ENCODE measurements at regions not wholly inside any gene's neighbourhood (a gene's known extent, or its start where the extent isn't known, plus 50 kb on each side); places are given as distances from the start of the nearest gene placed in this dataset.

DNA sequence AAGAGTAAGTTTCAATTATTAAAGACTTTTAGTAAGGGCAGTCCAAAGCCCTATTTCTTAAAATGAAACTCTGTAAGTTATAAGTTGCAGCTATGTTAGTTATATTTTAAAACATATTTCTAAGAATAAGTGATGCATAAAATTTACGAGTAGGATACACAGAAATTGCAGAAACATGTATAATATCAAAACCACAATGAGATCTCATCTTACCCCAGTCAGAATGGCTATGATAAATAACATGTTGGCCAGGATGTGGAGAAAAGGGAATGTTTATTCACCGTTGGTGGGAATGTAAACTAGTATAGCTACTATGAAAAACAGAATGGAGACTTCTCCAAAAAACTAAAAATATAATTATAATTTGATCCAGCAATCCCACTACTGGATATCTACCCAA lies 201.2 kb downstream of the CBLN2 start:
- no peak for FAIRE-seq

DNA sequence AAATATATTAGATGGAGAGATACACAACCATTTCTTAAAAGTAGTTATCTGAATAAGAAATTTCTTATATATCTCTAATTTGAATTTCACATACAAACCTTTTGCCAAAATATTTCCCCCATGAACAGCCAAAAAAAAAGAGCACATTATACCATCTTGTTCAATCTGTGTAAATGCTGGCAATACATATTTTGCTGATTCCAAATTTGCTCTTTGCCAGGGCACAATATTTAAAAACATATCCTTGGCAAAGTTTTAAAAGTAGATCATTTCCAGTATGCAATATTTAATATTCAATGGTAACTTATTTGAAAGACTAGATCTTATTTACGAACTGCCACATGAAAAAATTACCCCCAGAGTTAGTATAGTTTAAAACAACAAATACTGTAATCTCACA lies 204.2 kb downstream of the CBLN2 start:
- no peak for FAIRE-seq

GRCh38 chr18:72336786-72337185 lies 207.4 kb downstream of the CBLN2 start:
- no peak for FAIRE-seq

DNA sequence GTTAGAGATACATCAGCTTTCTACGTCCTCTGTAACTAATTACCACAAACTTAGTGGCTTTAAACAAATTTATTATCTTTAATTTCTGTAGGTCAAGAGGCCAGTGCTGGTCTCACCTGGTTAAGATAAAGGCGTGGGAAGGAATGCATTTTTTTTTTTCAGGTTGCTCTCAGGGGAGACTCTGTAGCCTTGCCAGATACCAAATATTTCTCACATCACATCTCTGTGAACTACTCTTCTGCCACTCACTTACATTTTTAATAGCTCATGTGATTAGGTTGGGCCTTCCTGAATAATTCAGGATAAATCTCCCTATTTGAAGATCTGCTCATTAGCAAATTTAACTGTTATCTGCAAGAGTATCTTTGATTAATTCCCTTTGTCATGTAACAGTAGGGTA lies 214.6 kb downstream of the CBLN2 start:
- no peak for FAIRE-seq

- no peak for FAIRE-seq
These were observed 218.8 kb downstream of the CBLN2 start for GRCh38 chr18:72325307-72325706.

- no peak for FAIRE-seq
These were observed 219.5 kb downstream of the CBLN2 start for GRCh38 chr18:72324677-72325076.

GRCh38 chr18:72316497-72316896 lies 227.6 kb downstream of the CBLN2 start:
- FAIRE-seq, result no peak

- no peak for FAIRE-seq
These were observed 260.8 kb downstream of the CBLN2 start for GRCh38 chr18:72283148-72283925.

- no peak for FAIRE-seq
These were observed 271.1 kb downstream of the CBLN2 start for GRCh38 chr18:72273025-72273424.

DNA sequence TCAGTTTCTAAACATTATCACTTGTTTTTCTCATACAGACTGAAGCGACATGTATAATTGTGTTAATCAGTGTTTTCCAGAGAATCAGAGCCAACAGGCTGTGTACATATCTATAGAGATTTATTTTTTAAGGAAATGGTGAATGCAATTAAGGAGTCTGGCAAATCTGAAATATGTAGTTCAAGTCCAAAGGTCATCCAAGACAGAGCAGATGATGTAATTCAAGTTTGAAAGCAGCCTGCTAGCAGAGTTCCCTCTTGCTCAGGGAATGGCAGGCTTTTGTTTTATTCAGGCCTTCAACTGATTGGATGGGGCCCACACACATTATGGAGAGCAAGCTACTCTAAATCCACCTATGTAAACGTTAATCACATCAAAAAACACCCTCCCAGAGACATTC lies 282.6 kb downstream of the CBLN2 start:
- no peak for FAIRE-seq

GRCh38 chr18:72246076-72246475 lies 298.1 kb downstream of the CBLN2 start:
- FAIRE-seq, result no peak

DNA sequence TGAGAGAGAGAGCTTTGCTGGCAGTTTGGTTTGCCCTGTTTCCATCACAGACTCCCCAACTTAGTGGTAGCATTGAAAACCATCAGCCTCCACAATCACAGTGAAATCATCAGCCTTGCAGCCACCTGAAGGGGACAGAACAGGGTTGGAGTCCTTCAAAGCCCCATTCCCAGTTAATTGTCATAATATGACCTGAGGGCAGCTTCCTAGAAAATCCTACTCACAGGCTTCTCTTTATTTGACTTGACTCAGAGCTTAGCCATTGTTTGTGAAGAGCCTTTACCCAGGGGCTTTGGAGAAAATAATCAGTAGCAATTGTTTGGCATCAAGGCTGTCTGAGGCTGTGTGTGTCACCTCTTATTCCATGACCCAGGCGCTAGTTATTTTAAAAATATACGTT lies 308.7 kb downstream of the CBLN2 start:
- FAIRE-seq, result no peak

DNA sequence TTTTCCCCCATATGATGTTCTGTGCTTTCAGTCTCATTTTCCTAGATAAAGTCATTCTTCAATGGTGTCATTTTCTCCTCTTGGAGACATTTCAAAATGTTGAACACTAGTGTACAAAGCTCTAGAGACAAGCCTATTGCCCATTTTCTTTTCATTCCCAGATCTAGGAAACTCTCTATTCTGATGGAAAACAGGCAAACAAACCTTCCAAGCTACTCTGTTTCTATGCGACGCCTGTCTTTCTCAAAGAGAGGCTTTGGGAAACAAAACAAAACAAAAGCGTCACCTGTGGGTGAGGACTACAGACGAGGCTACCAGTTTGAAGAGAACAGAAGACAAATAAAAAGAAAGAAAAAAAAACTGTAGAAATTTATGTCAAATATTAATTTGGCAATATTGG lies 311.0 kb downstream of the CBLN2 start:
- no peak for FAIRE-seq

DNA sequence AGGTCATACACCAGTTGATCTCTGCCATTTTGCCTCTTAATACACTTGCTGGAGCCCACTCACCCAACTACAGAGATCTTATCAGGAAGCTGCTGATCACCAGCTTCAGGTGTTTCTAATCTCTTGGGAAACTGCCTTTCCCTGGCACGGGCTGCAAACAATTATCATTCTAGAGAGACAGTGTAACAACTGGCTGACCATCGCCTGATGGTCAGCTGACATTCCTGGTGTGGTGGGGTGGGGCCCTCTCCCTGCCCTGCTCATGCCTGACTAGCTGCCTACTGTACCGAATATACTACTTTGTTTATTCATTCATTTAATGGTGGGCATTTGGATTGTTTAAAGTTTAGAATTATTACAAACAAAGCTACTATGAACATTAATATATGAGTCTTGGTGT lies 311.5 kb downstream of the CBLN2 start:
- FAIRE-seq, result no peak

DNA sequence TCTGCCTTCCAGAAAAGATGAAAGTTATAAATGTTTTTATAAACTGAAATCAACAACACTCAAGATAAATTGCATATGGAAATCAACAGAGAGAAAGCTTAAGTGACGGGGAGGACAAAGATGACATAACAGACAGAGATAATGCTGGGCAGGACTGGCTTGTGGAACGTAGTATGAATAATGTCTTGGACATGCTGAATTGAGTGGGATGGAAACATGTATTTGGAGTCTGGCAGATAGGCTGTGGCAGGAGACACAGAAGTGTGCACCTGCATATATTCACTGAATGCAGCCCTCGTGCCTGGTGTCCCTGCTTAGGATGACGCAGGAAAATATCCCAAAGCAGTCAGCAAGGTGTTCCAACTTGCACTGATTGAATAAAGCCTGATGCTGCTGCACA lies 318.2 kb downstream of the CBLN2 start:
- no peak for FAIRE-seq

DNA sequence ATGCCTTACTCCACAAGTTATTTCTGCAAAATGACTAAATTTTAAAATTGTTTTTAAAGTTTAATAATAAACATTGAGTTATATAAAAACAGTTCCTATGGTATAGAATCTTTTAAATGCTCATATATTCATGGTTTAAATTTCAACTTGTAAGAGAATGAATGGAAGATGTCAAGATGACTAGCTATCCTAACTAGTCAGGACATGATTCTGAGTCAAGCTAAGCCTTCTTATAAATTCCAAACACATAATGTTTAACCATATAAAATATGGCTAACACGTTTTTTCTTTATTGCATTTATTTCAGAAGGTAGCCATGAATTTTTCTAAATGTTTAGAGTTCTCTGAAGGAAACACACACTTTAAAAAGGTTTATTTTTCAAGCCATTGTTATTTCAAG lies 320.4 kb downstream of the CBLN2 start:
- FAIRE-seq, result no peak

- FAIRE-seq, result no peak
These were observed 335.0 kb downstream of the CBLN2 start for GRCh38 chr18:72208920-72209676.

DNA sequence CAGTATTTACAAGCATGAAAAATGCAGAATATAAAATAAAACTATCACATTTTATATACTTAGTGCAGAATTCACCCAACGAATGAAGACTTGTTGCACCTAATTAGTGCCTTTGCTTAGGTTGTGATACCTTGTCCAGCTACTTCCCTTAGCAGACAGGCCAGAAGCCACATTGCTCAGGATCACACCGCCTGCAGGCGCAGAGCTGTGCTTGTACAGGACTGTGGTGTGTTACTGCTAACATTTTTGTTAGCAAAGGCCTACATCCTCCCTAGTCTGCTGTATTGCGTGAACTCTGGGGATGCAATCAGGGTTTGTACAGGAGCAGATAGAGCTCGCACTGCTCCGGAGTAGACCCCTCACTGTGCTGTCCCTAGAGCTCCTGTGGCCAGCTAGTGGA lies 336.9 kb downstream of the CBLN2 start:
- no peak for FAIRE-seq

DNA sequence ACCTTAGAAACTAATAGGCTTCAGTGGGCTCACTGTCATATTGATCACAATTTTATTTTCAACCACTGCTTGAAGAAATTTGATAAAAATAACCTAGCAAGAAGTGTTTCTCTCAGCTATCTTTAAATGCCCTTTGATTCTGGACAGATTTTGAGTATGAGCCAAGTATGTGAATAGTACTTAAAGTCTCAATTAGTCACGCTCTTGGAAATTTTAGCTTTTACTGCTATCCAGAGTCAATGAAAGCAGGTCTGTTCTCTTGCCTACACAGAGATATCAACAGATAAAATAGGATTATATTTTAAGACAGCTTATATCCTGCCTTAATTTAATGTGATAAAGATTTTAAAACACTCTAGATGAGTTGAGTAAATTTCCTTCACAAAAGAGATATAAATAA lies 337.3 kb downstream of the CBLN2 start:
- no peak for FAIRE-seq

DNA sequence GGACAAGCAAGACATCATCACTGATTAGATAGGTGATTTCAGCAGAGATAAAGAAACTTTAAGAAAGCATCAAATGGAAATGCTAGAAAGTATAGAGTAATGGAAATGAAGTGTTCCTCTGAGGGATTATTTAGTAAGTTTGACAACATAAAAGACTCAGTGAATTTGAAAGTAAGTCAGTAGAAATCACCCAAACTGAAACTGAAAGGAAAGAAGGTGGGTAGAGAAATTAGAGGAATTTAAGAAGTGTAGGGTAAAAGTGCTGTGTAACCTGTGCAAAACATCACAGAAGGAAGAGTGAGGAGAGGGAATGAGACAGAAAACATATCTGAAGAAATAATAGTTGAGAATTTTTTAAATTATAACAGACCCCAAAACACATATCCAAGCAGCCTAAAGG lies 343.1 kb downstream of the CBLN2 start:
- no peak for FAIRE-seq

DNA sequence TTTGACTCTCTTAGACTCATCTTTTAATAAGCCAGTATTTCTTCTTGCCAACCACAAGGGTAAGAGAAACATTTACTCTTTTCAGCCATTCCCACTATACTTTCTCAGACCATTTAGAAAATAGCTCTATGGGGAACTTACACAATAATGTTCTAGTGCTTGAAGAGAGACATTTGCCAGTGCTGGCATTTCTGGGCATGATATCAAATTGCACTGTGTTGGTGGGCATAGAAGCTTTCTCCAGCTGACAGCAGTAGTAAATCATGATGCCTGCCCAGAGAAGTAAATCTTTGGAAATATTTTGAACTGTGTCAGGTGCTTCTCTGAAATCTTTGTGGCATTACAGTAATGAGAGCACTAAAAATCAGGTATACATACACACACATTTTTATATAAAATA lies 346.6 kb downstream of the CBLN2 start:
- FAIRE-seq, result no peak

DNA sequence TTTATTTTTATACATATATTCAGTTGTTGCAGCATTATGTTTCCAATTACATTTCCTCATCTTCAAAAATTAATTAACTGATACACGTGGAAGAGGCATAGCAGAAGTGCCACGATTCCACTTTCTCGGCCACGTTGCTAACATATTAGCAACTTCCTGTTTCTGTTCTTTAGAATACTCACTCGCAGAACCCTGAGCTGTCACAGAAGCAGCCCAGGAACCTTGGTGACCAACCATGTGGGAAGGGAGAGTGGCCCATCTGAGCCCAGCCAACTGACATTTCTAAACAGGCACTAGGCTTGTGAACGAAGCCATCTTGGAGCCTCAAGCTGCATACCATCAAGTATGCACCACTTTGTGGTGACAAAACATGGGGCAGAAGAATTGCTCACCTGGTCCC lies 350.1 kb downstream of the CBLN2 start:
- no peak for FAIRE-seq

DNA sequence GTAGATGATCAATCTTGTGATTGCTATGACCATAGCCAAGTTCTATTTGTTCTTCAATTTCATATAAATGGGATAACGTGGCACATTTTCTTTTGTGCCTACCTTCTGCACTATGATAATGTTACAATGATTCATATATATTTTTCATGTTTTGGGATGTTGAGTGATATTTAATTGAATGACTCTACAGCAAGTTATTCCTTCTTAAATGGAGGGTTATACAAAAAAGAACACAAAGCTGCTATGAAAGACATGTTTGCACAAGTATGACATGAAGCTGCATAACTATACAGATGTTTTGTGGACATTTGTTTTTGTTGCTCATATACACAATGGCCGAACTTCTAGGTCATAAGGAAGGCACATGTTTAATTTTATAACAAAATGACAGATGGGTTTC lies 356.2 kb downstream of the CBLN2 start:
- FAIRE-seq, result no peak

DNA sequence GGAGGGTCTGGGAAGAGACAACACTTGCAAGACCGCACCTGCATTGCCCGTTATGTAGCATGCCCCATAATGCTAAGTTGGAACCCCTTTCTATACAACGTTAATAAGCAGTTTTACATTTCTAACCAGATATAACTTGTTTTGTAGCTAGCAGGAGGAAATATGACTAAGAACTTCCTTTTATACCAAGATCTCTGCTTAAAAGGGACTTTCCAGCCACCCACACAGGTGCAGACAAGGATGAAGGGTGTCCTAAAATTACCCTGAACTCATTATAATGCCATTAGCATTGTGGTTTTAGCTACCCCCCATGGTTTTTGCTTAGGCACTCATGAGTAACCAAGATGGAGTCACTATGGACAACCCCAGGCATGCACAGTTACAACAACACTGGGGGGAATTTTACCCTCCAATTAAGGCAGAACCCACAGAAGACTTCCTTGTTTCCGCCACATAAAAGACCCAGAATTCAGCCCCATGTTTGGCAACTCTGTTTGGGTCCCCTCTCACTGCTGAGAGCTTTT lies 362.8 kb downstream of the CBLN2 start:
- no peak for FAIRE-seq
